Neural cell (in vitro differentiated cells): ENCODE measurements at regions not wholly inside any gene's neighbourhood (a gene's known extent, or its start where the extent isn't known, plus 50 kb on each side); places are given as distances from the start of the nearest gene placed in this dataset.

Experiments
- H2AFZ ChIP-seq: fragments of 200-600, 300-800 bp; sonication (generic), shearing (Covaris generic); 2 replicates; pipeline ENCODE4 v1.6.0; 2014; ENCODE audit warnings: low read depth, mild to moderate bottlenecking, antibody characterized with exemption, low read length, moderate library complexity
- H3F3A ChIP-seq: fragments of 200-600 bp; shearing (Covaris generic); 2 replicates; pipeline ENCODE4 v1.6.1; 2016; ENCODE audit warnings: mild to moderate bottlenecking, moderate library complexity, mixed read lengths, antibody characterized with exemption, low read length; ENCODE audit not compliant: insufficient read depth, poor library complexity, severe bottlenecking
- H3K27ac ChIP-seq: fragments of 200-600, 300-800 bp; sonication (generic), shearing (Covaris generic); 2 replicates; pipeline ENCODE4 v1.5.1; 2014; ENCODE audit warnings: mild to moderate bottlenecking, low read length, moderate library complexity
- H3K27me3 ChIP-seq: fragments of 300-800, 200-600 bp; sonication (generic), shearing (Covaris generic); 2 replicates; pipeline ENCODE4 v1.6.0; 2014; ENCODE audit warnings: mild to moderate bottlenecking, low read depth, low read length, moderate library complexity; ENCODE audit not compliant: insufficient read depth
- H3K36me3 ChIP-seq: fragments of 300-800, 200-600 bp; sonication (generic), shearing (Covaris generic); 2 replicates; pipeline ENCODE4 v1.5.1; 2014; ENCODE audit warnings: mild to moderate bottlenecking, antibody characterized with exemption, low read length, moderate library complexity; ENCODE audit not compliant: insufficient read depth
- H3K4me2 ChIP-seq: fragments of 300-800, 200-600 bp; sonication (generic), shearing (Covaris generic); 2 replicates; pipeline ENCODE4 v1.6.0; 2014; ENCODE audit warnings: mild to moderate bottlenecking, low read length
- H3K4me3 ChIP-seq: fragments of 300-800, 200-600 bp; sonication (generic), shearing (Covaris generic); 2 replicates; pipeline ENCODE4 v1.5.1; 2014; ENCODE audit warnings: mild to moderate bottlenecking, low read length, moderate library complexity
- H3K79me2 ChIP-seq: fragments of 200-600 bp; shearing (Covaris generic); replicated peaks from 2 replicates; pipeline ENCODE4 v1.6.0; 2014; ENCODE audit warnings: mild to moderate bottlenecking, low read length, moderate library complexity; ENCODE audit not compliant: insufficient read depth
- H3K9ac ChIP-seq: fragments of 300-800, 200-600 bp; sonication (generic), shearing (Covaris generic); 2 replicates; pipeline ENCODE4 v1.6.1; 2016; ENCODE audit warnings: mild to moderate bottlenecking, low read length, mixed read lengths
- H3K9me2 ChIP-seq: fragments of 200-600 bp; shearing (Covaris generic); 2 replicates; pipeline ENCODE4 v1.6.1; 2016; ENCODE audit warnings: mild to moderate bottlenecking, low read length, mixed read lengths; ENCODE audit not compliant: insufficient read depth
- H3K9me3 ChIP-seq: fragments of 200-600, 300-800 bp; sonication (generic), shearing (Covaris generic); 2 replicates; pipeline ENCODE4 v1.6.1; 2016; ENCODE audit warnings: mild to moderate bottlenecking, mixed run types, low read length, moderate library complexity, mixed read lengths
- H4K20me1 ChIP-seq: fragments of 200-600 bp; shearing (Covaris generic); 2 replicates; pipeline ENCODE4 v1.6.1; 2016; ENCODE audit warnings: mild to moderate bottlenecking, mixed run types; ENCODE audit not compliant: insufficient read depth
- CTCF ChIP-seq: fragments of 450-650 bp; IDR thresholded peaks from 2 replicates; pipeline ENCODE4 v1.5.1; 2014; ENCODE audit warnings: antibody characterized with exemption, mild to moderate bottlenecking, moderate library complexity; ENCODE audit not compliant: poor library complexity, severe bottlenecking
- EP300 ChIP-seq: fragments of 450-650 bp; conservative IDR thresholded peaks from 2 replicates; pipeline ENCODE4 v1.6.1; 2014; ENCODE audit warnings: antibody characterized with exemption, mild to moderate bottlenecking, moderate library complexity; ENCODE audit not compliant: poor library complexity, severe bottlenecking
- EZH2 ChIP-seq: fragments of 200-600, 300-800 bp; shearing (Covaris generic), sonication (generic); IDR thresholded peaks from 2 replicates; pipeline ENCODE4 v1.6.1; 2014; ENCODE audit warnings: antibody characterized with exemption, low read length, borderline replicate concordance, mild to moderate bottlenecking; ENCODE audit not compliant: insufficient read depth, poor library complexity, severe bottlenecking
- MXI1 ChIP-seq: fragments of 450-650 bp; conservative IDR thresholded peaks from 2 replicates; pipeline ENCODE4 v1.6.1; 2014; ENCODE audit warnings: antibody characterized with exemption, mild to moderate bottlenecking; ENCODE audit not compliant: poor library complexity, severe bottlenecking
- POLR2AphosphoS5 ChIP-seq: IDR thresholded peaks from 2 replicates; pipeline ENCODE4 v1.6.1; 2012
- RAD21 ChIP-seq: fragments of 450-650 bp; conservative IDR thresholded peaks from 2 replicates; pipeline ENCODE4 v1.6.1; 2014; ENCODE audit warnings: antibody characterized with exemption, mild to moderate bottlenecking, moderate library complexity
- SMC3 ChIP-seq: fragments of 450-650 bp; conservative IDR thresholded peaks from 2 replicates; pipeline ENCODE4 v1.6.1; 2014; ENCODE audit warnings: antibody characterized with exemption, mild to moderate bottlenecking, moderate library complexity; ENCODE audit not compliant: poor library complexity
- TAF1 ChIP-seq: IDR thresholded peaks from 2 replicates; pipeline ENCODE4 v1.6.1; 2012; ENCODE audit warnings: low read depth
- TF ChIP-seq, protein P1 (sequence below): IDR thresholded peaks from 2 replicates; pipeline ENCODE4 v1.6.1; 2012; ENCODE audit warnings: borderline replicate concordance

DNA sequence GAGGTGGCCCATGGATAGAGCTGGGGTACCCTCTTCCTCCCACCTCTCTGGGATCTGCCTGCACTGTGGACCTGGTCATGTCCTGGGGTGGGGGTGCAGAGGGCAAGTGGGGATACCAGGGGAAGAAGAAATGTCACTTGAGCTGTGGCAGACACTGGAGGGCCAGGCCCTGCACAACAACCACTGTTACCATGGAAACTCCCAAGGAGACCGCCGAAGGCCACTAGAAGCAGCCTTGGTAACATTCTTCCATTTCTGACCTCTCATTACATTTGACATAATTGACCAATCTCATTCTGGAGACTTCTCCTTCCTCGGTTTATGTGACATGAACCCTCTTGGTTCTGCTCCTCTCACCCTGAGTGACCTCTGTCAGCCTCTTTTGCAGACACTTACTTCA is 179.9 kb upstream of the SERP2 start:
- no peaks in the 10 kb centered on the region for H3F3A ChIP-seq
- no peak overlapping the region for H3K9ac ChIP-seq
- no peaks in the 10 kb centered on the region for H3K27me3 ChIP-seq
- H3K36me3 ChIP-seq = no peaks in the 10 kb centered on the region
- H3K9me2 ChIP-seq = no peaks in the 10 kb centered on the region
- no peak overlapping the region for H2AFZ ChIP-seq
- TF ChIP-seq CTCF (no peak), RAD21 (no peak), POLR2AphosphoS5 (no peak), TAF1 (no peak), SMC3 (no peak), EP300 (no peak), EZH2 (no peak)
- TF ChIP-seq, protein P1, sequence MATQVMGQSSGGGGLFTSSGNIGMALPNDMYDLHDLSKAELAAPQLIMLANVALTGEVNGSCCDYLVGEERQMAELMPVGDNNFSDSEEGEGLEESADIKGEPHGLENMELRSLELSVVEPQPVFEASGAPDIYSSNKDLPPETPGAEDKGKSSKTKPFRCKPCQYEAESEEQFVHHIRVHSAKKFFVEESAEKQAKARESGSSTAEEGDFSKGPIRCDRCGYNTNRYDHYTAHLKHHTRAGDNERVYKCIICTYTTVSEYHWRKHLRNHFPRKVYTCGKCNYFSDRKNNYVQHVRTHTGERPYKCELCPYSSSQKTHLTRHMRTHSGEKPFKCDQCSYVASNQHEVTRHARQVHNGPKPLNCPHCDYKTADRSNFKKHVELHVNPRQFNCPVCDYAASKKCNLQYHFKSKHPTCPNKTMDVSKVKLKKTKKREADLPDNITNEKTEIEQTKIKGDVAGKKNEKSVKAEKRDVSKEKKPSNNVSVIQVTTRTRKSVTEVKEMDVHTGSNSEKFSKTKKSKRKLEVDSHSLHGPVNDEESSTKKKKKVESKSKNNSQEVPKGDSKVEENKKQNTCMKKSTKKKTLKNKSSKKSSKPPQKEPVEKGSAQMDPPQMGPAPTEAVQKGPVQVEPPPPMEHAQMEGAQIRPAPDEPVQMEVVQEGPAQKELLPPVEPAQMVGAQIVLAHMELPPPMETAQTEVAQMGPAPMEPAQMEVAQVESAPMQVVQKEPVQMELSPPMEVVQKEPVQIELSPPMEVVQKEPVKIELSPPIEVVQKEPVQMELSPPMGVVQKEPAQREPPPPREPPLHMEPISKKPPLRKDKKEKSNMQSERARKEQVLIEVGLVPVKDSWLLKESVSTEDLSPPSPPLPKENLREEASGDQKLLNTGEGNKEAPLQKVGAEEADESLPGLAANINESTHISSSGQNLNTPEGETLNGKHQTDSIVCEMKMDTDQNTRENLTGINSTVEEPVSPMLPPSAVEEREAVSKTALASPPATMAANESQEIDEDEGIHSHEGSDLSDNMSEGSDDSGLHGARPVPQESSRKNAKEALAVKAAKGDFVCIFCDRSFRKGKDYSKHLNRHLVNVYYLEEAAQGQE = no peak
- H3K79me2 ChIP-seq = no peaks in the 10 kb centered on the region
- no peak overlapping the region for H3K4me3 ChIP-seq
- no peak overlapping the region for H3K27ac ChIP-seq
- no peak overlapping the region for H3K4me2 ChIP-seq
- H4K20me1 ChIP-seq = no peaks in the 10 kb centered on the region
- H3K9me3 ChIP-seq = no peaks in the 10 kb centered on the region

DNA sequence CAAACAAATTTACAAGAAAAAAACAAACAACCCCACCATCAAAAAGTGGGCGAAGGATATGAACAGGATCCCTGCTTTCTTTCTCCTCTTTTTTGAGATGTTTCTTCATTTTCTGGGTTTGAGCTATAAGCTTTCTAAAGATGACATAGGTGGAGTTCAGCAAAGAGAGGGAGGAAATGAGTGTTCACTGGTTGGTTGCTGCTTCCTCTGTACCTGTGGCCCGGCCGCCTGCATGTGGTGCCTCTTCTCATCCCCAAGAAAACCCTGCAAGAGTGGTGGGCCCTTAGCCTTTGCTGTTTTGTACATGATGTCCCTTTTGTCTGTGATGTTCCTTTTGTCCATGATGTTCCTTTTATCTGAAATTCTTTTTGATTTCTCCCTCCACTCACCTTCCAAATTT is 178.4 kb upstream of the SERP2 start:
- no peak overlapping the region for H3K4me2 ChIP-seq
- no peaks in the 10 kb centered on the region for H3K27me3 ChIP-seq
- H3F3A ChIP-seq = no peaks in the 10 kb centered on the region
- H4K20me1 ChIP-seq = no peaks in the 10 kb centered on the region
- H3K27ac ChIP-seq = no peak overlapping the region
- no peak for TF ChIP-seq RAD21
- no peak for TF ChIP-seq MXI1
- TF ChIP-seq, protein P1 = no peak
- no peak for TF ChIP-seq TAF1
- no peak for TF ChIP-seq POLR2AphosphoS5
- no peak for TF ChIP-seq EZH2
- TF ChIP-seq SMC3 = no peak
- TF ChIP-seq CTCF = no peak
- no peak for TF ChIP-seq EP300
- no peaks in the 10 kb centered on the region for H3K9me3 ChIP-seq
- H3K9ac ChIP-seq = no peak overlapping the region
- no peak overlapping the region for H2AFZ ChIP-seq
- H3K79me2 ChIP-seq = no peaks in the 10 kb centered on the region
- H3K9me2 ChIP-seq = no peaks in the 10 kb centered on the region
- H3K4me3 ChIP-seq = no peak overlapping the region
- no peaks in the 10 kb centered on the region for H3K36me3 ChIP-seq
